Endothelial cell of umbilical vein (primary cell): ENCODE measurements at regions not wholly inside any gene's neighbourhood (a gene's known extent, or its start where the extent isn't known, plus 50 kb on each side); places are given as distances from the start of the nearest gene placed in this dataset.

Experiments used
- BruUV-seq: library from RNA; stranded (reverse); fragments of 400-500 nt; replicated peaks from 2 replicates; lab custom pipeline; 2021; lab: Mats Ljungman, UMichigan
- CTCF ChIA-PET: fragments of 300-600, 350-600 bp; sonication (Branson Sonifier 250); formaldehyde crosslinking; loops from one replicate; lab custom pipeline; 2021; ENCODE audit warnings: antibody characterized with exemption, inconsistent platforms; lab: Charles Lee
- POLR2A ChIA-PET: fragments of 300-600, 350-600 bp; sonication (Branson Sonifier 250); formaldehyde crosslinking; loops from one replicate; lab custom pipeline; 2021; ENCODE audit warnings: antibody characterized with exemption, inconsistent platforms; lab: Charles Lee
- DNase-seq: peaks from one replicate; pipeline ENCODE4 v3.0.0-alpha.2; 2011; ENCODE audit warnings: low read depth, low spot score
- FAIRE-seq: peaks from 2 replicates; lab custom pipeline; 2011; peaks lifted over from hg19 to GRCh38; lab: Jason Lieb, UNC
- H2AFZ ChIP-seq: 2 replicates; pipeline ENCODE4 v1.6.0; 2012; ENCODE audit warnings: low read depth, low read length, control low read depth, inconsistent platforms
- H3K27ac ChIP-seq: 2 replicates; pipeline ENCODE4 v1.5.1; 2011; ENCODE audit warnings: low read depth, mild to moderate bottlenecking, control low read depth, low read length, moderate library complexity; ENCODE audit not compliant: insufficient read depth
- H3K27me3 ChIP-seq, 2 experiments: 2 replicates each; pipeline versions ENCODE4 v1.6.0 to v1.6.1; 2011; ENCODE audit warnings: low read length in 2 of 2, mixed read lengths in 1 of 2; ENCODE audit not compliant: control insufficient read depth in 2 of 2, insufficient read depth in 2 of 2
- H3K36me3 ChIP-seq, 2 experiments: 2 replicates in 1 of 2; 3 replicates in 1 of 2; pipeline ENCODE4 v1.5.1; 2011; ENCODE audit warnings: low read length in 2 of 2, mild to moderate bottlenecking in 1 of 2, moderate library complexity in 1 of 2; ENCODE audit not compliant: control insufficient read depth in 2 of 2, insufficient read depth in 2 of 2; ENCODE audit errors: extremely low read depth in 1 of 2
- H3K4me1 ChIP-seq: 3 replicates; pipeline ENCODE4 v1.5.1; 2011; ENCODE audit warnings: mild to moderate bottlenecking, low read length; ENCODE audit not compliant: control insufficient read depth, insufficient read depth; ENCODE audit errors: extremely low read depth
- H3K4me2 ChIP-seq: 2 replicates; pipeline ENCODE4 v1.6.1; 2011; ENCODE audit warnings: low read length, control low read depth, mixed read lengths; ENCODE audit not compliant: insufficient read depth
- H3K4me3 ChIP-seq, 3 experiments: fragments of 200-600 bp in 1 of 3; sonication (generic), shearing (Covaris generic) in 1 of 3; replicated peaks in 1 of 3; 2 replicates each; pipeline ENCODE4 v1.5.1; 2011 to 2016; ENCODE audit warnings: control low read depth in 3 of 3, low read length in 3 of 3, mild to moderate bottlenecking in 2 of 3, inconsistent platforms in 1 of 3, low read depth in 1 of 3, moderate library complexity in 1 of 3; ENCODE audit not compliant: insufficient read depth in 1 of 3
- H3K79me2 ChIP-seq: 2 replicates; pipeline ENCODE4 v1.6.0; 2012; ENCODE audit warnings: low read length, inconsistent platforms; ENCODE audit not compliant: control insufficient read depth, insufficient read depth
- H3K9ac ChIP-seq: replicated peaks from 2 replicates; pipeline ENCODE3; 2011; ENCODE audit warnings: low read length, control low read depth; ENCODE audit not compliant: insufficient read depth; ENCODE audit errors: extremely low read depth
- H3K9me1 ChIP-seq: replicated peaks from 3 replicates; pipeline ENCODE4 v1.6.0; 2011; ENCODE audit warnings: mild to moderate bottlenecking, low read length; ENCODE audit not compliant: control insufficient read depth, insufficient read depth; ENCODE audit errors: extremely low read depth
- H3K9me3 ChIP-seq: replicated peaks from 2 replicates; pipeline ENCODE4 v1.5.1; 2012; ENCODE audit warnings: low read length, inconsistent platforms; ENCODE audit not compliant: control insufficient read depth, insufficient read depth
- H4K20me1 ChIP-seq: replicated peaks from 2 replicates; pipeline ENCODE3; 2011; ENCODE audit warnings: mild to moderate bottlenecking, low read length; ENCODE audit not compliant: control insufficient read depth, insufficient read depth; ENCODE audit errors: extremely low read depth
- CTCF ChIP-seq, 2 donors: IDR thresholded peaks; 1 replicate in 1 of 2; 2 replicates in 1 of 2; pipeline ENCODE4 v1.5.1; 2011; ENCODE audit warnings: low read length in 2 of 2, mild to moderate bottlenecking in 2 of 2, moderate library complexity in 2 of 2, control low read depth in 1 of 2, inconsistent platforms in 1 of 2, low read depth in 1 of 2; ENCODE audit not compliant: insufficient read depth in 1 of 2; ENCODE audit errors: extremely low read depth in 1 of 2
- EZH2 ChIP-seq: IDR thresholded peaks from 2 replicates; pipeline ENCODE4 v1.6.1; 2012; ENCODE audit warnings: borderline replicate concordance, low read depth, mild to moderate bottlenecking, moderate library complexity, low read length, inconsistent platforms; ENCODE audit not compliant: severe bottlenecking
- FOS ChIP-seq: IDR thresholded peaks from 2 replicates; pipeline ENCODE4 v1.6.1; 2011; ENCODE audit warnings: mild to moderate bottlenecking, low read length, moderate library complexity, borderline replicate concordance; ENCODE audit not compliant: insufficient read depth
- GATA2 ChIP-seq: IDR thresholded peaks from 2 replicates; pipeline ENCODE4 v1.7.0; 2011; ENCODE audit warnings: low read depth, mild to moderate bottlenecking, moderate library complexity, mixed read lengths, low read length; ENCODE audit not compliant: insufficient read length, insufficient read depth
- JUN ChIP-seq: IDR thresholded peaks from 2 replicates; pipeline ENCODE4 v1.6.1; 2011; ENCODE audit warnings: borderline replicate concordance, low read depth; ENCODE audit not compliant: insufficient read length, insufficient read depth
- MYC ChIP-seq: IDR thresholded peaks from one replicate; pipeline ENCODE4 v1.6.1; 2011; ENCODE audit warnings: mild to moderate bottlenecking, low read depth, low read length
- POLR2A ChIP-seq: IDR thresholded peaks from 2 replicates; pipeline ENCODE4 v1.6.1; 2012; ENCODE audit warnings: low read depth, mild to moderate bottlenecking, control low read depth, low read length
- POLR2AphosphoS5 ChIP-seq: IDR thresholded peaks from 2 replicates; pipeline ENCODE4 v1.6.1; 2012; ENCODE audit warnings: low read depth, mild to moderate bottlenecking, control low read depth, low read length, moderate library complexity; ENCODE audit not compliant: insufficient read depth
- dilution Hi-C: fragments of 300-500 bp; cut with MboI; formaldehyde crosslinking; loops from one replicate; pipeline ENCODE4 v1.15.0; 2019; ENCODE audit warnings: low sequenced_read_pairs; ENCODE audit not compliant: extremely low pct_ligation_motif_present
- intact Hi-C: fragments of 100-400 bp; cut with micrococcal nuclease; formaldehyde crosslinking; loops from one replicate; pipeline ENCODE4 v1.10.0; 2022
- TF ChIP-seq, protein P1 (sequence below): IDR thresholded peaks from 2 replicates; pipeline ENCODE4 v1.6.1; 2011; ENCODE audit not compliant: insufficient read depth, insufficient read length

- dilution Hi-C loops: no loop called here
Measured at GRCh38 chr12:131461096-131461495, 249.8 kb upstream of the SFSWAP start.

GRCh38 chr12:131463174-131463573 lies 247.7 kb upstream of the SFSWAP start:
- BruUV-seq: no TSS peak
- FAIRE-seq: no peak
- Histone ChIP-seq H3K4me3 (no peak overlapping the region), H2AFZ (no peak overlapping the region), H3K27ac (no peak overlapping the region), H3K36me3 (no peaks in the 10 kb centered on the region), H3K9me3 (no peaks in the 10 kb centered on the region), H3K9ac (no peak overlapping the region), H4K20me1 (no peaks in the 10 kb centered on the region), H3K4me1 (no peaks in the 10 kb centered on the region), H3K27me3 (no peaks in the 10 kb centered on the region), H3K79me2 (no peaks in the 10 kb centered on the region), H3K4me2 (no peak overlapping the region), H3K9me1 (no peaks in the 10 kb centered on the region)
- CTCF ChIA-PET: no interaction called here
- DNase-seq: no peak
- no peak for TF ChIP-seq FOS
- TF ChIP-seq POLR2AphosphoS5: no peak
- TF ChIP-seq POLR2A: no peak
- no peak for TF ChIP-seq MYC
- no peak for TF ChIP-seq JUN
- TF ChIP-seq GATA2: no peak
- no peak for TF ChIP-seq EZH2
- TF ChIP-seq, protein P1, sequence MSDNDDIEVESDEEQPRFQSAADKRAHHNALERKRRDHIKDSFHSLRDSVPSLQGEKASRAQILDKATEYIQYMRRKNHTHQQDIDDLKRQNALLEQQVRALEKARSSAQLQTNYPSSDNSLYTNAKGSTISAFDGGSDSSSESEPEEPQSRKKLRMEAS: no peak
- TF ChIP-seq CTCF (IDR thresholded peaks at IDR 0.05; ENCODE audit: extremely low read depth in 1 of 2, insufficient read depth in 1 of 2, low read depth in 1 of 2, low read length in 2 of 2): no peak
- intact Hi-C loops (no loop called here), dilution Hi-C loops (no loop called here)
- POLR2A ChIA-PET: no interaction called here

More at GRCh38 chr12:131461096-131461495, 249.8 kb upstream of the SFSWAP start:
- POLR2A ChIA-PET: no interaction called here
- TF ChIP-seq GATA2: no peak
- no peak for DNase-seq
- FAIRE-seq: no peak
- Histone ChIP-seq H3K36me3 (no peaks in the 10 kb centered on the region), H3K79me2 (no peaks in the 10 kb centered on the region), H4K20me1 (no peaks in the 10 kb centered on the region), H3K4me3 (no peak overlapping the region), H3K4me2 (no peak overlapping the region), H3K4me1 (no peaks in the 10 kb centered on the region), H3K27me3 (no peaks in the 10 kb centered on the region), H3K9me1 (no peaks in the 10 kb centered on the region), H3K9ac (no peak overlapping the region), H3K9me3 (no peaks in the 10 kb centered on the region), H2AFZ (no peak overlapping the region), H3K27ac (no peak overlapping the region)
- BruUV-seq: no TSS peak
- CTCF ChIA-PET: no interaction called here
- intact Hi-C loops: no loop called here
